ENCODE measurements at regions not wholly inside any gene's neighbourhood (a gene's known extent, or its start where the extent isn't known, plus 50 kb on each side); places are given as distances from the start of the nearest gene placed in this dataset.
A peak's percentile ranks its signal among the peaks of the same experiment; 100 is the strongest.

- DNase-seq: no peak
Observed at GRCh38 chr5:30698217-30698616, 495.3 kb upstream of the CDH6 start.

GRCh38 chr5:30693326-30693725 is 500.2 kb upstream of the CDH6 start:
- DNase-seq: peak; percentile 84

- DNase-seq: peak; percentile 74
Observed at GRCh38 chr5:30690931-30691330, 502.6 kb upstream of the CDH6 start.

- DNase-seq: peak; percentile 15
Observed at GRCh38 chr5:30687461-30687860, 506.0 kb upstream of the CDH6 start.

GRCh38 chr5:30686530-30686929 is 507.0 kb upstream of the CDH6 start:
- DNase-seq: no peak

GRCh38 chr5:30676223-30676840 is 517.2 kb upstream of the CDH6 start:
- no peak for DNase-seq

GRCh38 chr5:30667293-30667692 is 526.2 kb upstream of the CDH6 start:
- no peak for DNase-seq

GRCh38 chr5:30663536-30663935 is 530.0 kb upstream of the CDH6 start:
- no peak for DNase-seq

GRCh38 chr5:30662373-30662772 is 531.1 kb upstream of the CDH6 start:
- no peak for DNase-seq

- DNase-seq: no peak
Observed at GRCh38 chr5:30661730-30662129, 531.8 kb upstream of the CDH6 start.

- no peak for DNase-seq
Observed at GRCh38 chr5:30659417-30659816, 534.1 kb upstream of the CDH6 start.

- DNase-seq: no peak
Observed at GRCh38 chr5:30650311-30650710, 543.2 kb upstream of the CDH6 start.

- DNase-seq: no peak
Observed at GRCh38 chr5:30638899-30639298, 554.6 kb upstream of the CDH6 start.

GRCh38 chr5:30627945-30628344 is 565.5 kb upstream of the CDH6 start:
- DNase-seq: no peak

- DNase-seq: no peak
Observed at GRCh38 chr5:30626557-30626956, 566.9 kb upstream of the CDH6 start.

- DNase-seq: no peak
Observed at GRCh38 chr5:30620481-30621085, 572.9 kb upstream of the CDH6 start.

- DNase-seq: no peak
Observed at GRCh38 chr5:30608501-30608900, 585.0 kb upstream of the CDH6 start.

- peak; percentile 88 for DNase-seq
Observed at GRCh38 chr5:30607301-30607894, 586.1 kb upstream of the CDH6 start.

- DNase-seq: peak; percentile 90
Observed at GRCh38 chr5:30605693-30606268, 587.7 kb upstream of the CDH6 start.

- DNase-seq: no peak
Observed at GRCh38 chr5:30604648-30605262, 588.7 kb upstream of the CDH6 start.

GRCh38 chr5:30600892-30601291 is 592.6 kb upstream of the CDH6 start:
- DNase-seq: peak; percentile 99

GRCh38 chr5:30596495-30597064 is 596.9 kb upstream of the CDH6 start:
- no peak for DNase-seq

- DNase-seq: no peak
Observed at GRCh38 chr5:30594331-30594730, 599.2 kb upstream of the CDH6 start.

- no peak for DNase-seq
Observed at GRCh38 chr5:30592833-30593232, 600.7 kb upstream of the CDH6 start.
